ENCODE measurements at regions not wholly inside any gene's neighbourhood (a gene's known extent, or its start where the extent isn't known, plus 50 kb on each side); places are given as distances from the start of the nearest gene placed in this dataset.
A peak's percentile ranks its signal among the peaks of the same experiment; 100 is the strongest.

- DNase-seq, result no peak
These were observed 533.3 kb downstream of the LRFN5 start for GRCh38 chr14:42140001-42140400.

GRCh38 chr14:42138406-42138805 lies 531.7 kb downstream of the LRFN5 start:
- DNase-seq, result no peak

- DNase-seq, result no peak
These were observed 524.1 kb downstream of the LRFN5 start for GRCh38 chr14:42130815-42131214.

GRCh38 chr14:42123526-42123925 lies 516.9 kb downstream of the LRFN5 start:
- no peak for DNase-seq

GRCh38 chr14:42113358-42114069 lies 506.8 kb downstream of the LRFN5 start:
- no peak for DNase-seq

- no peak for DNase-seq
These were observed 505.4 kb downstream of the LRFN5 start for GRCh38 chr14:42112108-42112507.

- no peak for DNase-seq
These were observed 504.7 kb downstream of the LRFN5 start for GRCh38 chr14:42111355-42111754.

- DNase-seq, result no peak
These were observed 503.5 kb downstream of the LRFN5 start for GRCh38 chr14:42110167-42110566.

- DNase-seq, result no peak
These were observed 488.5 kb downstream of the LRFN5 start for GRCh38 chr14:42095155-42095554.

GRCh38 chr14:42090122-42090521 lies 483.4 kb downstream of the LRFN5 start:
- DNase-seq, result no peak

- DNase-seq, result no peak
These were observed 473.2 kb downstream of the LRFN5 start for GRCh38 chr14:42079911-42080310.

GRCh38 chr14:42078345-42078744 lies 471.7 kb downstream of the LRFN5 start:
- DNase-seq, result no peak

- no peak for DNase-seq
These were observed 463.4 kb downstream of the LRFN5 start for GRCh38 chr14:42070031-42070430.

- no peak for DNase-seq
These were observed 450.4 kb downstream of the LRFN5 start for GRCh38 chr14:42057111-42057510.

GRCh38 chr14:42047421-42048055 lies 440.9 kb downstream of the LRFN5 start:
- DNase-seq, result no peak

- no peak for DNase-seq
These were observed 438.7 kb downstream of the LRFN5 start for GRCh38 chr14:42045383-42045782.

- no peak for DNase-seq
These were observed 421.9 kb downstream of the LRFN5 start for GRCh38 chr14:42028607-42029006.

GRCh38 chr14:42027271-42027670 lies 420.6 kb downstream of the LRFN5 start:
- no peak for DNase-seq

GRCh38 chr14:42023452-42023851 lies 416.8 kb downstream of the LRFN5 start:
- peak; percentile 18 for DNase-seq

- no peak for DNase-seq
These were observed 407.6 kb downstream of the LRFN5 start for GRCh38 chr14:42014301-42014700.

- no peak for DNase-seq
These were observed 406.9 kb downstream of the LRFN5 start for GRCh38 chr14:42013559-42013958.

- no peak for DNase-seq
These were observed 406.5 kb downstream of the LRFN5 start for GRCh38 chr14:42013153-42013552.

- DNase-seq, result no peak
These were observed 404.5 kb downstream of the LRFN5 start for GRCh38 chr14:42011221-42011620.

GRCh38 chr14:42004321-42004720 lies 397.6 kb downstream of the LRFN5 start:
- no peak for DNase-seq

GRCh38 chr14:42002141-42002540 lies 395.5 kb downstream of the LRFN5 start:
- DNase-seq, result no peak

Measured in NCI-H510A treated with DMSO at 0.1 percent for 48 hours (cell line).